H1 (cell line): ENCODE measurements at regions not wholly inside any gene's neighbourhood (a gene's known extent, or its start where the extent isn't known, plus 50 kb on each side); places are given as distances from the start of the nearest gene placed in this dataset.

Experiments
- CTBP2 ChIP-seq: IDR thresholded peaks from 2 replicates; pipeline ENCODE4 v1.7.0; 2011; ENCODE audit warnings: borderline replicate concordance, mild to moderate bottlenecking, moderate library complexity, mixed read lengths, low read length; ENCODE audit not compliant: insufficient read depth, insufficient read length
- RXRA ChIP-seq: IDR thresholded peaks from 2 replicates; pipeline ENCODE4 v1.6.1; 2011; ENCODE audit warnings: low read depth, mild to moderate bottlenecking, low read length, moderate library complexity; ENCODE audit not compliant: insufficient read depth

- TF ChIP-seq CTBP2 (no peak), RXRA (no peak)
Measured at GRCh38 chr17:53227111-53227510, 595.6 kb upstream of the KIF2B start (continued).
